ENCODE measurements at regions not wholly inside any gene's neighbourhood (a gene's known extent, or its start where the extent isn't known, plus 50 kb on each side); places are given as distances from the start of the nearest gene placed in this dataset.

GRCh38 chr1:87787551-87787950 lies 458.9 kb downstream of the LMO4 start:
- no peak for DNase-seq (ENCODE audit: low spot score in 2 of 2)
- Histone ChIP-seq H3K4me3 (no peak overlapping the region), H3K27me3 (no peaks in the 10 kb centered on the region), H3K4me1 (no peaks in the 10 kb centered on the region), H3K27ac (no peak overlapping the region), H3K9me3 (no peaks in the 10 kb centered on the region), H3K36me3 (no peaks in the 10 kb centered on the region)
- WGBS: 64% methylated on average over 3 of the region's 3 CpGs
- TF ChIP-seq POLR2AphosphoS5 (IDR thresholded peaks at IDR 0.05) (no peak), POLR2A (IDR thresholded peaks at IDR 0.05) (no peak), EP300 (IDR thresholded peaks at IDR 0.05) (no peak)
- TF ChIP-seq, protein P1, sequence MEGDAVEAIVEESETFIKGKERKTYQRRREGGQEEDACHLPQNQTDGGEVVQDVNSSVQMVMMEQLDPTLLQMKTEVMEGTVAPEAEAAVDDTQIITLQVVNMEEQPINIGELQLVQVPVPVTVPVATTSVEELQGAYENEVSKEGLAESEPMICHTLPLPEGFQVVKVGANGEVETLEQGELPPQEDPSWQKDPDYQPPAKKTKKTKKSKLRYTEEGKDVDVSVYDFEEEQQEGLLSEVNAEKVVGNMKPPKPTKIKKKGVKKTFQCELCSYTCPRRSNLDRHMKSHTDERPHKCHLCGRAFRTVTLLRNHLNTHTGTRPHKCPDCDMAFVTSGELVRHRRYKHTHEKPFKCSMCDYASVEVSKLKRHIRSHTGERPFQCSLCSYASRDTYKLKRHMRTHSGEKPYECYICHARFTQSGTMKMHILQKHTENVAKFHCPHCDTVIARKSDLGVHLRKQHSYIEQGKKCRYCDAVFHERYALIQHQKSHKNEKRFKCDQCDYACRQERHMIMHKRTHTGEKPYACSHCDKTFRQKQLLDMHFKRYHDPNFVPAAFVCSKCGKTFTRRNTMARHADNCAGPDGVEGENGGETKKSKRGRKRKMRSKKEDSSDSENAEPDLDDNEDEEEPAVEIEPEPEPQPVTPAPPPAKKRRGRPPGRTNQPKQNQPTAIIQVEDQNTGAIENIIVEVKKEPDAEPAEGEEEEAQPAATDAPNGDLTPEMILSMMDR (IDR thresholded peaks at IDR 0.05): no peak

DNA sequence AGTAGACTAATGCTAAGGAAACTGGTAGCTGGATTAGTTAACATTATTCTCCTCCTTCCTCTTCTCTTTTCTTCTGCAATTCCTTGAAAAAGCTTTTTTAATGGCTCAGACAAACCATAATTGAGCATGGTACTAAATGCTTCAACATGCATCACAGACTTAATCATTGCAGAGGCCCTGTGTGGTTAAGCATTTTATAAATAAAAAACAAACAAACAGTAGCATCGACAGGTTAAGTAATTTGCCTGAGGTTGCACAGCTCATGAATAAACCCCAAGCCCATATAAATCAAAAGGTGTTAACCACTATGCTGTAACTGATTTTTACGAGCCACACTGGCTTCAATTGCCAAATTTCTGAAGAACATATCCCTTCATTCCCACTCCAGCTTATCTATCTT lies 462.1 kb downstream of the LMO4 start:
- no peak for DNase-seq (ENCODE audit: low spot score in 2 of 2)
- H3K27ac ChIP-seq: no peak overlapping the region
- H3K36me3 ChIP-seq: no peaks in the 10 kb centered on the region
- H3K27me3 ChIP-seq: no peaks in the 10 kb centered on the region
- 52% methylated on average over 2 of the region's 2 CpGs for WGBS
- no peaks in the 10 kb centered on the region for H3K4me1 ChIP-seq
- no peaks in the 10 kb centered on the region for H3K9me3 ChIP-seq
- no peak overlapping the region for H3K4me3 ChIP-seq
- TF ChIP-seq POLR2A (IDR thresholded peaks at IDR 0.05): no peak
- no peak for TF ChIP-seq EP300 (IDR thresholded peaks at IDR 0.05)
- no peak for TF ChIP-seq POLR2AphosphoS5 (IDR thresholded peaks at IDR 0.05)
- TF ChIP-seq, protein P1 (IDR thresholded peaks at IDR 0.05): no peak

DNA sequence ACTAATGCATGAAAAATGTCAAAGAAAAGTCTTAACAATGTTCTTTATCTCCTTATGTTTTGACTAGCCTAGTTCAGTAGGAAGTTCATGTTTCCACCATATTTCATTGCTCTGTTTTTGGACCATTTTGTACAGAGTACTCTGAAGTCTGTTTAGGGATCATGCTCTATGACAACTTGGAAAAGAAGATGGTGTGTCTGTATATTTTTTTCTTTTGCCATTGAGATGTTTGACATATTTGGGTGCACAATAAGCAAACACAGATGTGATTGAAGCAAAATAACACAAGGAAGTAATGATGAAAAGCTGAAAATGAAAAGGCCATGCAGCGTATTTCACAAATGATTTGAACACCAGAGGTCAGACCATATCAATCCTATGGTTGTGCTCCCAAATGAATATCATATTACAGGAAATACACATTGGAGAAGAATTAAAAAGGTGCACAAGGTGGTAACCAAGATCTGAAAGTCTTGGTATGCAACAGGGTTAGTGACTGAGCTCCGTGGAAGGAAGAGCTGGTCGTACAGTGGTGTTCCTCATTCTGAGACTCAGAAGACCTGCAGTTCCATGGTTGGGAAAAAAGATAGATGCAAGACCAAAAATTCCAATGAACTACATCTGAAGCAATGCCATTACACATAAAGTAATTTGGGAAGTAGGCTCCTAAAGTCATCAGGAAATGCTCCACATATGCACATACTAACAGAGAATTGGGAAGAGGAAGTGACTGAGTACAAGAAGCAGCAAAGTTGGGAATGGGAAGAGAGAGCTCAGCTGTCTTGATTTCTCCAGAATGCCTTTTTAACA lies 463.5 kb downstream of the LMO4 start:
- H3K9me3 ChIP-seq: no peaks in the 10 kb centered on the region
- H3K27ac ChIP-seq: no peak overlapping the region
- H3K36me3 ChIP-seq: no peaks in the 10 kb centered on the region
- H3K27me3 ChIP-seq: no peaks in the 10 kb centered on the region
- DNase-seq (ENCODE audit: low spot score in 2 of 2): no peak
- TF ChIP-seq POLR2A (IDR thresholded peaks at IDR 0.05): no peak
- TF ChIP-seq, protein P1 (IDR thresholded peaks at IDR 0.05): no peak
- TF ChIP-seq EP300 (IDR thresholded peaks at IDR 0.05): no peak
- no peak overlapping the region for H3K4me3 ChIP-seq
- 82% methylated on average over 3 of the region's 3 CpGs for WGBS
- no peaks in the 10 kb centered on the region for H3K4me1 ChIP-seq

DNA sequence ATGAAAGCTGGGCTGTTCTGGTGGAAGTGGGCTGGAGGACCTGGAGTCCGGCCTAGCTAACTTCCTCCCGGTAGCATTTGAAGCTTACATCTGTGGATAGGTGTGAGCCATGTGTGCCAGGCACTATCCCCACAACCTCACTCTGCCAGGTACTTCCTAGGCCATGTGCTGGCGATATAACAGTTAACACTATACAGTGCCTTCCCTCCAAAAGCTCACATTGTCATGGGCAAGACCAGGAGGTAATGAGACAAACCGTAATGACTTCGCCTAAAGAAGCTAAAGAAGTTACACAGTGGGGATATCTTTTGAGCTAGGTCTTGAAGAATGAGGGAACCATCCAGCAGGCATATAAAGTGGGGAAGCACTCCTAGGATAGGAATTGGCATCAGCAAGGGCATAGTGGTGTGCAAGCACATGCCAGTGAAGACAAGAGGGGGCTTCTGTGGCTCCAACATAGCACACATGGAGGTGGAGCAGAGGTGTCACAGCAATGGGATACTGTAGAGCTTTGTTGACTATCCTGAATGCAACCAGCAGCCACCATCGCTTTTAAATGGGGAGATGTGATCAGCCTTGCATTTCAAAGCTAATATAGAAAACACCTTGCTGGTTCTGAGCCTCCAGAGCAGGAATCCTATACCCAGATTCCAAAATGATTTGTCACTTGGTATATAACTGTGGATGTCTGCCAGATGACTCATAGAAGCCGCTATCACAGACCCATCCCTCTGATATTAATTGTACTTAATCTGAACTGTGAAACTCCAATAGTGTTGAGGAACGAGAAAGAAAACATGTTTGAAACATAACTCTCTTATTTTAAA lies 466.3 kb downstream of the LMO4 start:
- Histone ChIP-seq H3K4me3 (no peak overlapping the region), H3K4me1 (no peaks in the 10 kb centered on the region), H3K27ac (no peak overlapping the region), H3K36me3 (no peaks in the 10 kb centered on the region), H3K27me3 (no peaks in the 10 kb centered on the region), H3K9me3 (no peaks in the 10 kb centered on the region)
- TF ChIP-seq EP300 (IDR thresholded peaks at IDR 0.05) (no peak), POLR2A (IDR thresholded peaks at IDR 0.05) (no peak), POLR2AphosphoS5 (IDR thresholded peaks at IDR 0.05) (no peak)
- TF ChIP-seq, protein P1 (IDR thresholded peaks at IDR 0.05): no peak
- DNase-seq (ENCODE audit: low spot score in 2 of 2): no peak
- 75% methylated on average over 8 of the region's 8 CpGs for WGBS

All from suprapubic skin (tissue), 4 donors.